ENCODE measurements at regions not wholly inside any gene's neighbourhood (a gene's known extent, or its start where the extent isn't known, plus 50 kb on each side); places are given as distances from the start of the nearest gene placed in this dataset.

- Histone ChIP-seq H3K27ac (replicated peaks) (no peak overlapping the region), H3K4me1 (no peaks in the 10 kb centered on the region), H3K36me3 (no peaks in the 10 kb centered on the region), H3K27me3 (ENCODE audit: low read depth) (peaks cover 17% of the 10 kb centered on the region), H3K9me3 (replicated peaks) (no peaks in the 10 kb centered on the region), H3K4me3 (no peak overlapping the region)
- no peak for TF ChIP-seq CTCF (IDR thresholded peaks at IDR 0.05; ENCODE audit: borderline replicate concordance)
- no peak for DNase-seq
- intact Hi-C loops (cut with micrococcal nuclease): no loop called here
Measured at GRCh38 chr6:12661432-12662089, 55.0 kb upstream of the PHACTR1 start.

Data from left ventricle myocardium inferior (tissue), 1 donor.